ENCODE measurements at regions not wholly inside any gene's neighbourhood (a gene's known extent, or its start where the extent isn't known, plus 50 kb on each side); places are given as distances from the start of the nearest gene placed in this dataset.

GRCh38 chr7:17471325-17471724, 172.9 kb downstream of the AHR start:
- no peaks in the 10 kb centered on the region for H3F3A ChIP-seq (ENCODE audit: insufficient read depth, low read length)
- TF ChIP-seq EZH2 (optimal IDR thresholded peaks at IDR 0.05; ENCODE audit: low read depth, low read length) (no peak), EZH2phosphoT487 (IDR thresholded peaks at IDR 0.05; ENCODE audit: low read length) (no peak), CTCF (IDR thresholded peaks at IDR 0.05; ENCODE audit: low read length) (no peak)
- no peaks in the 10 kb centered on the region for H3K9me3 ChIP-seq (replicated peaks; ENCODE audit: insufficient read depth, low read length)
- DNase-seq, result no peak
- no peaks in the 10 kb centered on the region for H3K27me3 ChIP-seq (replicated peaks; ENCODE audit: insufficient read depth, low read length)
- no peaks in the 10 kb centered on the region for H3K4me1 ChIP-seq (ENCODE audit: low read length)
- H3K36me3 ChIP-seq (replicated peaks; ENCODE audit: insufficient read depth, low read length), result no peaks in the 10 kb centered on the region
- H3K9me2 ChIP-seq (replicated peaks; ENCODE audit: insufficient read depth, low read length), result no peaks in the 10 kb centered on the region
- no peak overlapping the region for H3K27ac ChIP-seq (ENCODE audit: low read length)
- no peak overlapping the region for H3K4me2 ChIP-seq (ENCODE audit: low read depth, low read length)
- no peaks in the 10 kb centered on the region for H4K20me1 ChIP-seq (ENCODE audit: insufficient read depth, low read length)
- no peak overlapping the region for H3K9ac ChIP-seq (ENCODE audit: low read length)
- no peaks in the 10 kb centered on the region for H3K79me2 ChIP-seq (ENCODE audit: low read length)
- no peak overlapping the region for H3K4me3 ChIP-seq (ENCODE audit: low read length)
- H2AFZ ChIP-seq (ENCODE audit: low read length), result no peak overlapping the region

- Histone ChIP-seq H3K4me3 (ENCODE audit: low read length) (no peak overlapping the region), H2AFZ (ENCODE audit: low read length) (no peak overlapping the region), H3K9ac (ENCODE audit: low read length) (no peak overlapping the region), H3K4me1 (ENCODE audit: low read length) (no peaks in the 10 kb centered on the region), H3K27me3 (replicated peaks; ENCODE audit: insufficient read depth, low read length) (no peaks in the 10 kb centered on the region), H3K27ac (ENCODE audit: low read length) (no peak overlapping the region), H3K9me2 (replicated peaks; ENCODE audit: insufficient read depth, low read length) (no peaks in the 10 kb centered on the region), H3K79me2 (ENCODE audit: low read length) (no peaks in the 10 kb centered on the region), H3K9me3 (replicated peaks; ENCODE audit: insufficient read depth, low read length) (no peaks in the 10 kb centered on the region), H3F3A (ENCODE audit: insufficient read depth, low read length) (no peaks in the 10 kb centered on the region), H3K4me2 (ENCODE audit: low read depth, low read length) (no peak overlapping the region), H4K20me1 (ENCODE audit: insufficient read depth, low read length) (no peaks in the 10 kb centered on the region), H3K36me3 (replicated peaks; ENCODE audit: insufficient read depth, low read length) (no peaks in the 10 kb centered on the region)
- TF ChIP-seq EZH2phosphoT487 (IDR thresholded peaks at IDR 0.05; ENCODE audit: low read length) (no peak), EZH2 (optimal IDR thresholded peaks at IDR 0.05; ENCODE audit: low read depth, low read length) (no peak), CTCF (IDR thresholded peaks at IDR 0.05; ENCODE audit: low read length) (no peak)
- DNase-seq, result no peak
Observed at GRCh38 chr7:17472518-17472917, 174.1 kb downstream of the AHR start.

- no peaks in the 10 kb centered on the region for H3K36me3 ChIP-seq (replicated peaks; ENCODE audit: insufficient read depth, low read length)
- no peak overlapping the region for H3K9ac ChIP-seq (ENCODE audit: low read length)
- no peaks in the 10 kb centered on the region for H3K27me3 ChIP-seq (replicated peaks; ENCODE audit: insufficient read depth, low read length)
- H4K20me1 ChIP-seq (ENCODE audit: insufficient read depth, low read length), result no peaks in the 10 kb centered on the region
- no peak for DNase-seq
- H3K4me3 ChIP-seq (ENCODE audit: low read length), result no peak overlapping the region
- H3K79me2 ChIP-seq (ENCODE audit: low read length), result no peaks in the 10 kb centered on the region
- no peak for TF ChIP-seq EZH2 (optimal IDR thresholded peaks at IDR 0.05; ENCODE audit: low read depth, low read length)
- no peak for TF ChIP-seq EZH2phosphoT487 (IDR thresholded peaks at IDR 0.05; ENCODE audit: low read length)
- no peaks in the 10 kb centered on the region for H3K9me3 ChIP-seq (replicated peaks; ENCODE audit: insufficient read depth, low read length)
- no peaks in the 10 kb centered on the region for H3K9me2 ChIP-seq (replicated peaks; ENCODE audit: insufficient read depth, low read length)
- no peak overlapping the region for H2AFZ ChIP-seq (ENCODE audit: low read length)
- no peaks in the 10 kb centered on the region for H3F3A ChIP-seq (ENCODE audit: insufficient read depth, low read length)
- H3K4me1 ChIP-seq (ENCODE audit: low read length), result no peaks in the 10 kb centered on the region
- H3K4me2 ChIP-seq (ENCODE audit: low read depth, low read length), result no peak overlapping the region
- no peak overlapping the region for H3K27ac ChIP-seq (ENCODE audit: low read length)
Observed at GRCh38 chr7:17472939-17473338, 174.5 kb downstream of the AHR start.

- no peaks in the 10 kb centered on the region for H3K27me3 ChIP-seq (replicated peaks; ENCODE audit: insufficient read depth, low read length)
- no peaks in the 10 kb centered on the region for H3K4me1 ChIP-seq (ENCODE audit: low read length)
- TF ChIP-seq EZH2 (optimal IDR thresholded peaks at IDR 0.05; ENCODE audit: low read depth, low read length) (no peak), CTCF (IDR thresholded peaks at IDR 0.05; ENCODE audit: low read length) (0 out of 2 replicates have a peak, but pooled peaks have one; percentile 5)
- DNase-seq, result no peak
- H3K9me3 ChIP-seq (replicated peaks; ENCODE audit: insufficient read depth, low read length), result no peaks in the 10 kb centered on the region
- H3F3A ChIP-seq (ENCODE audit: insufficient read depth, low read length), result no peaks in the 10 kb centered on the region
- no peaks in the 10 kb centered on the region for H3K36me3 ChIP-seq (replicated peaks; ENCODE audit: insufficient read depth, low read length)
- H3K9me2 ChIP-seq (replicated peaks; ENCODE audit: insufficient read depth, low read length), result no peaks in the 10 kb centered on the region
- H3K9ac ChIP-seq (ENCODE audit: low read length), result no peak overlapping the region
- no peak overlapping the region for H3K4me3 ChIP-seq (ENCODE audit: low read length)
- no peaks in the 10 kb centered on the region for H4K20me1 ChIP-seq (ENCODE audit: insufficient read depth, low read length)
- H3K4me2 ChIP-seq (ENCODE audit: low read depth, low read length), result no peak overlapping the region
- no peak overlapping the region for H3K27ac ChIP-seq (ENCODE audit: low read length)
- H3K79me2 ChIP-seq (ENCODE audit: low read length), result no peaks in the 10 kb centered on the region
- no peak overlapping the region for H2AFZ ChIP-seq (ENCODE audit: low read length)
Observed at GRCh38 chr7:17474724-17475344, 176.4 kb downstream of the AHR start.

Measured in MM.1S (cell line).